ENCODE measurements at regions not wholly inside any gene's neighbourhood (a gene's known extent, or its start where the extent isn't known, plus 50 kb on each side); places are given as distances from the start of the nearest gene placed in this dataset.

GRCh38 chr12:30846776-30847175, 79.8 kb upstream of the TSPAN11 start:
- TF ChIP-seq, protein P1, sequence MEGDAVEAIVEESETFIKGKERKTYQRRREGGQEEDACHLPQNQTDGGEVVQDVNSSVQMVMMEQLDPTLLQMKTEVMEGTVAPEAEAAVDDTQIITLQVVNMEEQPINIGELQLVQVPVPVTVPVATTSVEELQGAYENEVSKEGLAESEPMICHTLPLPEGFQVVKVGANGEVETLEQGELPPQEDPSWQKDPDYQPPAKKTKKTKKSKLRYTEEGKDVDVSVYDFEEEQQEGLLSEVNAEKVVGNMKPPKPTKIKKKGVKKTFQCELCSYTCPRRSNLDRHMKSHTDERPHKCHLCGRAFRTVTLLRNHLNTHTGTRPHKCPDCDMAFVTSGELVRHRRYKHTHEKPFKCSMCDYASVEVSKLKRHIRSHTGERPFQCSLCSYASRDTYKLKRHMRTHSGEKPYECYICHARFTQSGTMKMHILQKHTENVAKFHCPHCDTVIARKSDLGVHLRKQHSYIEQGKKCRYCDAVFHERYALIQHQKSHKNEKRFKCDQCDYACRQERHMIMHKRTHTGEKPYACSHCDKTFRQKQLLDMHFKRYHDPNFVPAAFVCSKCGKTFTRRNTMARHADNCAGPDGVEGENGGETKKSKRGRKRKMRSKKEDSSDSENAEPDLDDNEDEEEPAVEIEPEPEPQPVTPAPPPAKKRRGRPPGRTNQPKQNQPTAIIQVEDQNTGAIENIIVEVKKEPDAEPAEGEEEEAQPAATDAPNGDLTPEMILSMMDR (IDR thresholded peaks at IDR 0.05; ENCODE audit: insufficient read depth, low read length, severe bottlenecking): no peak
- no peaks in the 10 kb centered on the region for H3K27me3 ChIP-seq (ENCODE audit: control insufficient read depth, insufficient read depth, low read length)
- FAIRE-seq (no peak), DNase-seq (ENCODE audit: low read depth) (no peak)
- H3K4me3 ChIP-seq (ENCODE audit: low read depth, low read length): no peak overlapping the region
- no peaks in the 10 kb centered on the region for H3K36me3 ChIP-seq (ENCODE audit: control insufficient read depth, insufficient read depth, low read length)

DNA sequence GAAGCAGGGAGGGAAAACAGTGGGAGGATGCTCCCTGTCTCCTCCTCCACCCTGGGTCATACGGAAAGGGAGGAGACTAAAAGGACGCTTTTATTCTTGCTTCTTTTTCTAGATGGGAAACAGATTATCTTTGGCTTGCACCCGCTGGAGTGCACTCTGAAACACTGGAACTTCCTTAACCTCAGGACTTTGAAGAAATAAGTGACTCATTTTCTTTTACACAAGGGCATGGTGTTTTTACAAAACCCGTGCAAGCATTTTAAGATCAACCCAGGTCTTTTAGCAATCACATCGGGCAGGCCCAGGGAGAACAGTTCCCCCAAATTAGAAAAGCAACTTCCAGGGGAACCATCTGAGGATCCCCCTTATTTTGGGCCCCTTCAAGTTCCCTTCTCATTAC, 80.9 kb upstream of the TSPAN11 start:
- no peak overlapping the region for H3K4me3 ChIP-seq (ENCODE audit: low read depth, low read length)
- TF ChIP-seq, protein P1 (IDR thresholded peaks at IDR 0.05; ENCODE audit: insufficient read depth, low read length, severe bottlenecking): no peak
- H3K27me3 ChIP-seq (ENCODE audit: control insufficient read depth, insufficient read depth, low read length): no peaks in the 10 kb centered on the region
- FAIRE-seq: no peak
- no peaks in the 10 kb centered on the region for H3K36me3 ChIP-seq (ENCODE audit: control insufficient read depth, insufficient read depth, low read length)
- DNase-seq (ENCODE audit: low read depth): no peak

- DNase-seq (ENCODE audit: low read depth): no peak
- H3K36me3 ChIP-seq (ENCODE audit: control insufficient read depth, insufficient read depth, low read length): no peaks in the 10 kb centered on the region
- no peaks in the 10 kb centered on the region for H3K27me3 ChIP-seq (ENCODE audit: control insufficient read depth, insufficient read depth, low read length)
- no peak for FAIRE-seq
- TF ChIP-seq, protein P1 (IDR thresholded peaks at IDR 0.05; ENCODE audit: insufficient read depth, low read length, severe bottlenecking): no peak
- no peak overlapping the region for H3K4me3 ChIP-seq (ENCODE audit: low read depth, low read length)
Observed at GRCh38 chr12:30843211-30843610, 83.3 kb upstream of the TSPAN11 start.

DNA sequence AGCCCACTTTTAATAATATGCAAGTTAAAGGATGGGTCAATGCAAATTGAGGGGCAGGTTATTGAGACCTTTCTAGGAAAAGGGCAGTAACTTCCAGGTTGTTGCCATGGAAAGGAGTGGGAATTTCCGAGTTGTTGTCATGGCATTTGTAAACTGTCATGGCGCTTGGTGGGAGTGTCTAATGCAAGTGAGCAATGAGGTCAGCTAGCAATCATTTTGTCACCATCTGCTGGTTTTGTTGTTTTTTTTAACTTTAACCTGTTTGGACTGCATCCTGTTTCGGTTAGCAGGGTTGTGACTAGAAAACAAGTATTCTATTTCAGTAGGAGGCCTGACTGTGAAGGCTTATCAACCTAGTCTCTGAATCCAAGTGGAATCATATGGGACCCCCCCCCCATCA, 85.8 kb upstream of the TSPAN11 start:
- TF ChIP-seq, protein P1 (IDR thresholded peaks at IDR 0.05; ENCODE audit: insufficient read depth, low read length, severe bottlenecking): no peak

DNA sequence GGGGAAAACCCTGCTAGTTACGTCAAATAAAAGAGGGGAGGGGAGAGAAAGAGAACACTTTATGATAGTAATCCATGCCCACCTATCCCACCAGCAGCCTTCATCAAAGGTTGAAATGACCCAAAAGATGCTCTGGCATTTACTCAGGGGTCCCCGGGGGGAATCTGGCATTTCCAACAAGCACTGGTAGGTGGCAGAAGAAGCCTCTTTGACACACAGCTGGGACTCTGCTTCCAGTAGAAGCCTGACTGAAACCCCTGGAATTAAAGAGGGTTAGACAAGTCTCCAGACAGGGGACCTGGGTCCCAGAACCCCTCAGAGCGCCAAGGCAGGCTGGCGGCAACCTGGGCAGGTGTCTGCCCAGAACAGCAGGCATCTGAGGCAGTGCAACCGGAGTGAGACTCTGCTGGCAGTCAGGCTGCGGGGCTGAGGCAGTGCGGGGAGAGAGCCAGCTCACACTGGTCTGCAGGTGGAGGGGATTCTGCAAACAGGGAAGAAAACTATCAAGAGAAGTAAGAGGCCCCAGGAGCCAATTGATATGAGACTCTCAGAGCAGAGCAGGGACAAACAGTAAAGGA, 85.0 kb upstream of the CAPRIN2 start:
- FAIRE-seq: no peak
- no peak overlapping the region for H3K4me3 ChIP-seq (ENCODE audit: low read depth, low read length)
- TF ChIP-seq, protein P1 (IDR thresholded peaks at IDR 0.05; ENCODE audit: insufficient read depth, low read length, severe bottlenecking): no peak
- DNase-seq (ENCODE audit: low read depth): no peak
- H3K36me3 ChIP-seq (ENCODE audit: control insufficient read depth, insufficient read depth, low read length): no peaks in the 10 kb centered on the region
- H3K27me3 ChIP-seq (ENCODE audit: control insufficient read depth, insufficient read depth, low read length): peaks cover 3% of the 10 kb centered on the region

More for the DNA sequence above, 85.8 kb upstream of the TSPAN11 start:
- no peak for FAIRE-seq
- DNase-seq (ENCODE audit: low read depth): no peak
- Histone ChIP-seq H3K27me3 (ENCODE audit: control insufficient read depth, insufficient read depth, low read length) (peaks cover 3% of the 10 kb centered on the region), H3K4me3 (ENCODE audit: low read depth, low read length) (no peak overlapping the region), H3K36me3 (ENCODE audit: control insufficient read depth, insufficient read depth, low read length) (no peaks in the 10 kb centered on the region)

DNA sequence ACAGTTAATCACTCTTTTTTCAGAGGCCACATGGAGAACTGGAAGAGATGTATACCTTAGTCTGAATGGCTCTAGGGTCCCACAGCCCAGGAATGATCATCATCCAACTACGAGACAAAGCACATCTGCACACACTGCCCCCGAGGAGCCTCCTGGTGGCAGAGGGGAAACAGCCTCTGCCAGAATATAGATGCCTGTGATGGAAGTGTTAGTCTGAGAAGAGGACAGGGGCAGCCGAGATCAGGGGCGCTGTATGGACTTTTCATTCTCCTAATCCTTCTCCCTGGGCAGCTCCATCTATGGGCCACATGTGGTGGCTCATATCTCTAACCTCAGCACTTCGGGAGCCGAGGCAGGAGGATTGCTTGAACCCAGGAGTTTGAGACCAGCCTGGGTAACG, 82.8 kb upstream of the CAPRIN2 start:
- Histone ChIP-seq H3K36me3 (ENCODE audit: control insufficient read depth, insufficient read depth, low read length) (no peaks in the 10 kb centered on the region), H3K4me3 (ENCODE audit: low read depth, low read length) (no peak overlapping the region), H3K27me3 (ENCODE audit: control insufficient read depth, insufficient read depth, low read length) (peaks cover 3% of the 10 kb centered on the region)
- TF ChIP-seq, protein P1 (IDR thresholded peaks at IDR 0.05; ENCODE audit: insufficient read depth, low read length, severe bottlenecking): no peak
- DNase-seq (ENCODE audit: low read depth) (no peak), FAIRE-seq (no peak)

Data from bronchial epithelial cell (primary cell).